HG02759 (cell line): ENCODE measurements at regions not wholly inside any gene's neighbourhood (a gene's known extent, or its start where the extent isn't known, plus 50 kb on each side); places are given as distances from the start of the nearest gene placed in this dataset.

Source experiments
- ATAC-seq: cut with Tn5 transposase; IDR thresholded peaks from one replicate; pipeline ENCODE4 v1.9.1; 2021; ENCODE audit warnings: mild to moderate bottlenecking, moderate library complexity; ENCODE audit not compliant: unreplicated experiment

- no peak for ATAC-seq
Observed at GRCh38 chr4:62209757-62210485, 1009.8 kb downstream of the ADGRL3 start.

- no peak for ATAC-seq
Observed at GRCh38 chr4:62208921-62209320, 1008.8 kb downstream of the ADGRL3 start.

DNA sequence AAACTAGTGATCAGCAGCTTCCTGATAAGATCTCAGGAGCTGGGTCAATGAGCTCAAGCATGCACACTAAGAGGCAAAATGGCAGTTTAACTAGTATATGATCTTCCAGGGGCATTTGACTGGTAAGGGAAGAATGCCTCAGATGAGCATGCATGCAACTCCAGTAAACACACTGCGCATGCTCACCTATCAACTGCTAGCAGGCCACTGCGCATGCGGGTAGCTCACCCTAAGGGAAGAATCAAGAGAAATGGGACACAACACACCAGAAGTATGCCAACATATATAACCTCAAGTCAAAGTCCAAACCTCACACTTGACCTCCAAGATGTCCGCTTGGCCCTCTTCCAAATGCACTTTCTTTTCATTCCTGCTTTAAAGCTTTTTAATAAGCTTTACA, 1004.0 kb downstream of the ADGRL3 start:
- no peak for ATAC-seq

- ATAC-seq = no peak
Observed at GRCh38 chr4:62199291-62199810, 999.2 kb downstream of the ADGRL3 start.

- no peak for ATAC-seq
Observed at GRCh38 chr4:62196338-62196737, 996.2 kb downstream of the ADGRL3 start.

DNA sequence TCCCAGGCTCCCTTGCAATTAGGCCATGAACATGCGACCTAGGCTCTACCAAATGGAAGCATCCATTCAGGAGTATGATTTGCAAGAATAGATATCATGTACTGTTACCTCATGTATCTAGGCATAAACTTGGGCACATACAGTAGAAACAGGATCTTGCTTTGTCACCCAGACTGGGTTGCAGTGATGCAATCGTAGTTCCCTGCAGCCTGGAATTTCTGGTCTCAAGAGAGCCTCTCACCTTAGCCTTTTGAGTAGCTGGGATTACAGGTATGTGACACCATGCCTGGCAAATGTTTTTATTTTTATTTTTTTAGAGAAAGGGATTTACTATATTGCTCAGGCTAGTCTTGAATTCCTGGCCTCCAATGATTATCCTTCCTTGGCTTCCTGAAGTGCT, 994.2 kb downstream of the ADGRL3 start:
- no peak for ATAC-seq

DNA sequence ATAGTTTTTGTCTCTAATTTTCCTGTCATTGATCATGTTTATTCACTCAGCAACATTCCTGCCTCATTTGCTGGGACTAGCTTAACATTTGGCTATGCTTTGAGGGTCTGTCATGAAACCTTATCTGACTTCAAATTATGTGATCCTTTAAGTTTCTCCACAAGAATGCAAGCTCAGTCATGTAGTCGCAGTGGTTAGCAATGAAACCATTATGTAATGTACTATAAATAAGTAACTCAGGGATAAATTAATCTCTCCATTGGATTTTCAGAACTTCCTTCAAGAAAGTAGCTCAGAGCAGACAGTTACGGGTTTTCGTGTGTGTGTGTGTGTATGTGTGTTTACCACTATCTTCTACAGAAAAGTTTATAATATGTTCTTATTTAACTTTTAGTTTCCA, 993.6 kb downstream of the ADGRL3 start:
- no peak for ATAC-seq

- no peak for ATAC-seq
Observed at GRCh38 chr4:62191451-62192240, 991.5 kb downstream of the ADGRL3 start.

GRCh38 chr4:62170235-62170634, 970.1 kb downstream of the ADGRL3 start:
- ATAC-seq = no peak

DNA sequence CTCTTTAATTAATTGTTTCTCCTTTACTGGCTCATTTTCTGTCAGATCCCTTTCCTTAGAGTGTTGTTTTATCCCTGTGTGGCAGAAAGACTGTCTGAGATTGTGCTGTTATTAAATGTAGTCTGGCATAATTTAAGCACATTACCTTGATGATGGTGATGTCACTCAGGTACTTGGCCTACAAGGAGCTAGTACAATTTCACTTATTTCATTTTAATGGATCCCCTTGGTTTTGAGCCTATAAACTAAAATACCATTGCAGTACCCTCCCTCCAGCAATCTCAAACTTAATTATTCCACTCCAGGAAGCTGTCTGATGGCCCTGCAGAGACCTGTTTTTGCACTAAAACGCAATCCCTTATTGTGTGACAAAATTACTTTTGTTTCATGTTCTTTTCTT, 968.6 kb downstream of the ADGRL3 start:
- ATAC-seq = no peak

GRCh38 chr4:62162606-62163005, 962.5 kb downstream of the ADGRL3 start:
- ATAC-seq = no peak

DNA sequence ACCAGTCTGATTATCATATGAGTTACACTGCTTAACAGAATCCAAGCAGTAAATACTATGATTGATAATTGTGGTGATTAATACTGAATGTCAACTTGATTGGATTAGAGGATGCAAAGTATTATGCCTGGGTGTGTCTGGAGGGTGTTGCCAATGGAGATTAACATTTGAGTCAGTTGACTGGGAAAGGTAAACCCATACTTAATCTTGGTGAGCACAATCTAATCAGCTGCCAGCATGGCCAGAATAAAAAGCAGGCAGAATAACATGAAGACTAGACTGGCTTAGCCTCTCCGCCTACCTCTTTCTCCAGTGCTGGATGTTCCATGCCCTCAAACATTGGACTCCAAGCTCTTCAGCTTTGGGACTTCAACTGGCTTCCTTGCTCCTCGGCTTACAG, 961.3 kb downstream of the ADGRL3 start:
- no peak for ATAC-seq

GRCh38 chr4:62159876-62160275, 959.8 kb downstream of the ADGRL3 start:
- no peak for ATAC-seq

- ATAC-seq = no peak
Observed at GRCh38 chr4:62159306-62159705, 959.2 kb downstream of the ADGRL3 start.

DNA sequence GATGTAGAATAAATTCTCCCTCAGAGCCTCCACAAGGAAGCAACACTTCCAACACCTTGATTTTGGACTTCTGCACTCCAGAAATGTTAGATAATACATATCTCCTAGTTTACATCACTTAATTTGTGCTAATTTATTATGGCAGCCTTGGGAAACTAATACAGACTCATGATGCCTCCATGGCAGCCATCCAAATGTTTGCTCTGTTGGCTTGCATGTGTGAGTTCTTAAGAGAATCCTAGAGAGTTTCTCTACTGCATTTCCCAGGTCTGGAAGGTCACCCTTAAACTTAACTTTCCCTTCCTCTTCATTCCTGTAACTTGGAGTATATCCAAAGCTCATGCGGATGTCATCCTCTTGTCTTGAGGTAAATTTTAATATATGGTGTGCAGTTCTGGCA, 956.1 kb downstream of the ADGRL3 start:
- no peak for ATAC-seq

GRCh38 chr4:62145276-62145675, 945.1 kb downstream of the ADGRL3 start:
- ATAC-seq = no peak

DNA sequence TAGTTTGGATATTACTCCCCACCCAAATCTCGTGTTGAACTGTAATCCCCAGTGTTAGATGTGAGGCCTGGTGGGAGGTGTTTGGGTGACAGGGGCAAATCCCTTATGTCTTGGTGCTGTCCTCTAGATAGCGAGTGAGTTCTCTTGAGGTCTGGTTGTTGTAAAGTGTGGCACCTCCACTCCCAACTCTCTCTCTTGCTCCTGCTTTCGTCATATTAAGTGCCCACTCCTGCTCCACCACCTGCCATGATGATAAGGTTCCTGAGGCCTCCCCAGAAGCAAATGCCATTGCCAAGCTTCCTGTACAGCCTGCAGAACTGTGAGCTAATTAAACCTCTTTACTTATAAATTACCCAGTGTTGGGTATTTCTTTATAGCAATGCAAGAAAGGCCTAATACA, 944.3 kb downstream of the ADGRL3 start:
- ATAC-seq = no peak

DNA sequence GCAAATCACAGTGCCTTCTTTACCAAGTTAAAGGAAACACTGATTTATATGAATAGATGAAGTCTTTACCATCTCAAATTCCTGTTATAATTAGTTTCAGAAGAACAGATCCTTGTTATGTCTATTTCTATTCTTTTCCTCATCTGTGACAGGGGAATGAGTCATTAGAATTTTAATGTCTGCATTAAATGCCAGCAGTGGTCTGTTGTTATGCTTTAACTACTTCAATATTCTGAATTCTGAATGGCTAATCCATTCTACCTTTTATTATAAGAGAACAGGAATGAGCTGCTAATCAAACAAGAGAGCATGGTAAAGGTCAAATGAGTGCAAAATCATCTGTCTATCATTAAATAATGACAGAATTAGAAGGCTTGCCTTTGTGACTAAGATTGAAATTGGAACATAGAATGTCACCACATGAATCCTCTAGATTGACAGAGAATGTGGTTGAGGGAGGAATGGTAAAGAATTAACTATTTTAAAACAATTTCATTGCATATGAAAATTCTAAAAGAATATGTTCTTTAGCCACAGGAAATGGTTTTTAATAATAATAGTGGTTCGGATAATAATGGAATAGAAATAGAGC, 935.5 kb downstream of the ADGRL3 start:
- ATAC-seq = no peak

GRCh38 chr4:62133977-62134376, 933.9 kb downstream of the ADGRL3 start:
- ATAC-seq = no peak

DNA sequence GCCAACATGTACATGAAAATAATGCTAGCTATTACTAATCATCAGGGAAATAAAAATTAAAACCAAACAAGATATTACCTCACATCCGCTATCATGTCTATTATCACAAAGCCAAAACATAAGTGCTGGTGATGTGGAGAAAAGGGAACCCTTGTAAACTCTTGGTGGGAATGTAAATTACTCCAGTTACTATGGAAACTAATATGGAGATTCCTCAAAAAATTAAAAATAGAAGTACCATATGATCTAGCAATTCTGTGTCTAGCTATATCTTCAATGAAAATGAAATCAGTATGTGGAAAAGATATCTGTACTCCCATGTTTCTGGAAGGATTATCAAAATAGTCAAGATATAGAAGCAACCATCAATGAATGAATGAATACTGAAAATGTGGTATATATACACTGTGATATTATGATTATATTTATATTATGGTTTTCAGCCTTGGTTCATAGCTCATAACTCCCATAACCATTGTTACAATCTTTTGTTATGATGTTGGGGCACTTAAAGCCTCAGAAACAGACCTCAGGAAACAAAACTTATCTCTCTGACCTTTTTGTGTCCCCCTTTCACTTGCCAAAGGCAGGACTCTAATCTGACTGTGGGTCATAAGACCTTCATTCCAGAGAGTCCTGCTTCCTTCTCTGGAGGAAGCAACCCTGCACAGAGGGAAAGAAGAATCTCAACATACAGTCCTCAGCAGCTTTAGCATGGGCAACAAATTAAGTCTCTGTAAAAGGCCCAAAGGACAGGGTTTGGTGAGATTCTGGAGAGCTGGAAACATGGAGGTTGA, 933.2 kb downstream of the ADGRL3 start:
- no peak for ATAC-seq

GRCh38 chr4:62131049-62131448, 930.9 kb downstream of the ADGRL3 start:
- no peak for ATAC-seq
